WERI-Rb-1 (cell line): ENCODE measurements at regions not wholly inside any gene's neighbourhood (a gene's known extent, or its start where the extent isn't known, plus 50 kb on each side); places are given as distances from the start of the nearest gene placed in this dataset.

Experiments used
- DNase-seq: peaks from one replicate; pipeline ENCODE4 v3.0.0-alpha.2; 2020
- H3K27ac ChIP-seq: fragments of 250-450 bp; sonication (Bioruptor Pico); 2 replicates; pipeline ENCODE4 v1.5.1; 2020; ENCODE audit warnings: mild to moderate bottlenecking, moderate library complexity
- H3K27me3 ChIP-seq: fragments of 250-450 bp; sonication (Bioruptor Pico); 2 replicates; pipeline ENCODE4 v1.5.1; 2021; ENCODE audit warnings: mild to moderate bottlenecking, low read depth, moderate library complexity; ENCODE audit not compliant: insufficient read depth, severe bottlenecking
- H3K36me3 ChIP-seq: fragments of 250-450 bp; sonication (Bioruptor Pico); 2 replicates; pipeline ENCODE4 v1.5.1; 2020; ENCODE audit warnings: mild to moderate bottlenecking, moderate library complexity
- H3K4me3 ChIP-seq: 2 replicates; pipeline ENCODE4 v1.5.1; 2011; ENCODE audit warnings: low read depth, mild to moderate bottlenecking, control low read depth, low read length
- H3K9me3 ChIP-seq: fragments of 250-450 bp; sonication (Bioruptor Pico); 2 replicates; pipeline ENCODE4 v1.5.1; 2021; ENCODE audit warnings: mild to moderate bottlenecking, moderate library complexity; ENCODE audit not compliant: severe bottlenecking
- CTCF ChIP-seq: IDR thresholded peaks from 2 replicates; pipeline ENCODE4 v1.5.1; 2011; ENCODE audit warnings: low read depth, mild to moderate bottlenecking, control low read depth, inconsistent platforms, low read length

DNA sequence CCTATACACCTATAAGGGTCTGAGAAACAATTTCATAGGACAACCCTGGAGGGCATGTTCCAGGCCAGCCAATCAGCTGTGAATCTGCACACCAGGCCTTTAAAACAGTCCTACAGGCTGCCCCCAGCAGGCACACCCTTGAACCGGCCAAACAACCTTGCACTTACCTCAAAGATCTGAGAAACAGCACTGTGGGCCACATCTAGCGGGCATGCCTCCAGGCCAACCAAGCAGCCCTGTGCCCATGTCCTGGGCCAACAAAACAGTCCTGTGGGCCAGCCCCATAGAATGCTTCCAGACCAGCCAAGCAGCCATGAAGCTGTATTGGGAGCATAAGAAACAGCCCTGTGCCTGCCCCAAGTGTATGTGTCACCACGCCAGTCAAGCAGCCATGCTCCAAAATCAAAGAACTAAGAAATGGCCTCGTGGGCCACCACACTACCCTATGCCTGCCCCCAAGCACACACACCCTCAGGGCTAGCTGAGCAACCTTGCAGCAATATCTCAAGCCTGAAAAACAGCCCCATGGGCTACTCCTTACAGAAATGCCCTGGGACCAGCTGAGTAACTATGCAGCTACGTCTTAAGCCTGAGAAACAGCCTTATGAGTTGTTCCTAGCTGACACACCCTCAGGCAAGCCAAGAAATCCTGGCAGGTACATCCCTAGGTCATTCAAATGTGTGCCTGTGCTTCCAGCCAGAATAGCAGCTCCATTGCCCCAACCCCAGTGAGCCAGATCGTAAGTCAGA is 2243.8 kb upstream of the C9orf72 start:
- Histone ChIP-seq H3K4me3 (no peak overlapping the region), H3K36me3 (no peaks in the 10 kb centered on the region), H3K9me3 (peaks cover 2% of the 10 kb centered on the region), H3K27ac (no peak overlapping the region), H3K27me3 (no peaks in the 10 kb centered on the region)
- no peak for DNase-seq
- no peak for TF ChIP-seq CTCF

DNA sequence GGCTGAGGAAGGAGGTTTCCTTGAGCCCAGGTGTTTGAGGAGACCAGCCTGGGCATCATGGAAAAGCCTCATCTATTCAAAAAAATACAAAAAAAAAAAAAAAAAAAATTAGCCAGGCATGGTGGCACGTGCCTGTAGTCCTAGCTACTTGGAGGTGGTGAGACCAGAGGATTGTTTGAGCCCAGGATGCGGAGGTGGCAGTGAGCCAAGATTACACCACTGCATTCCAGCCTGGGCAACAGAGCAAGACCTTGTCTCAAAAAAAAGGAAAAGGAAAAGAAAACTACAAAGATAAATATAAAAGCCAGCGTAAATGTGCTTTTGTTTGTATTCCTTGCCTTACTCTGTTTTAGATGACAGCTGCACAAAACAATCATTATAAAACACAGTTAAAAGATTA is 2249.2 kb upstream of the C9orf72 start:
- H3K27ac ChIP-seq: no peak overlapping the region
- TF ChIP-seq CTCF: no peak
- no peak for DNase-seq
- H3K27me3 ChIP-seq: no peaks in the 10 kb centered on the region
- H3K4me3 ChIP-seq: no peak overlapping the region
- no peaks in the 10 kb centered on the region for H3K36me3 ChIP-seq
- no peaks in the 10 kb centered on the region for H3K9me3 ChIP-seq

DNA sequence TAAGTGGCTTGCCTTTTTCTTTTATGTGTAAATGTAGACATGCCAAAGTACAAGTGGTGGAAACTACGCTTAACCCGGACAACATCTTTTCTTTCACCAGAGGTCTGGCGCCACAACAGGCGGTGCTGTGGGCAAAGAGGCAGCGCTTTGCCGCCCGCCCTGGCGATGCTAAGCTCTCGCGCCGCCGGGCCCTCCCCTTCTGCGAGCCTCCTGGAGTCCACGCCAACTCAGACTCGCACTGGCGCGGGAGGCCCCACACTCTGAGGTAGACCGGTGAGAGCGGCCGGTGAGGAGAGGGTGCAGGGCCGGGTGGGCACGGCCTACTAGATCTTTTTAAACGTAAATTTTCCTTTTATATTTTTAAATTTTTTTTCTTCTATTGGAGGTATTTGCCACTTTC is 2253.1 kb upstream of the C9orf72 start:
- H3K27ac ChIP-seq: no peak overlapping the region
- DNase-seq: no peak
- no peaks in the 10 kb centered on the region for H3K36me3 ChIP-seq
- TF ChIP-seq CTCF: no peak
- H3K27me3 ChIP-seq: no peaks in the 10 kb centered on the region
- H3K9me3 ChIP-seq: no peaks in the 10 kb centered on the region
- no peak overlapping the region for H3K4me3 ChIP-seq

DNA sequence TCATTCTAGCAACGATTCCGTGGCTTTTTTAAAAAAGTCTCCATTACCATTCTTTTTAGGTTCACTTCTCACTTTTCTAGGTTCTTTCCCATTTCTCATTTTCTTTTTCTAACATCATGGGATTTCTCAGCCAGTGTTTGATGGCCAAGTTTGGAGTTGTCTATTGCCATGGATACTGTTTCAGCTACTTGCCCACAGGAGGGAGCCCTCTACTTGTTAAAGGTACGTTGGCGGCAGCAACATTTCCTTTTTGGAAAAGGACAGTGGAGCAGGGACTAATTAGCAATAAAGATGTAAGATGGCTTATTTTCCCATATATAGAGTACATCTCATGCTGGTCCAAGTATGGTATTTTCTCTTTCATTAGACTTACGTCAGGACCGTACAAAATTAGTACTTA is 2257.5 kb upstream of the C9orf72 start:
- no peaks in the 10 kb centered on the region for H3K36me3 ChIP-seq
- H3K4me3 ChIP-seq: no peak overlapping the region
- peak; percentile 59 for DNase-seq
- H3K9me3 ChIP-seq: no peaks in the 10 kb centered on the region
- H3K27ac ChIP-seq: no peak overlapping the region
- peak; percentile 61 for TF ChIP-seq CTCF
- H3K27me3 ChIP-seq: no peaks in the 10 kb centered on the region

DNA sequence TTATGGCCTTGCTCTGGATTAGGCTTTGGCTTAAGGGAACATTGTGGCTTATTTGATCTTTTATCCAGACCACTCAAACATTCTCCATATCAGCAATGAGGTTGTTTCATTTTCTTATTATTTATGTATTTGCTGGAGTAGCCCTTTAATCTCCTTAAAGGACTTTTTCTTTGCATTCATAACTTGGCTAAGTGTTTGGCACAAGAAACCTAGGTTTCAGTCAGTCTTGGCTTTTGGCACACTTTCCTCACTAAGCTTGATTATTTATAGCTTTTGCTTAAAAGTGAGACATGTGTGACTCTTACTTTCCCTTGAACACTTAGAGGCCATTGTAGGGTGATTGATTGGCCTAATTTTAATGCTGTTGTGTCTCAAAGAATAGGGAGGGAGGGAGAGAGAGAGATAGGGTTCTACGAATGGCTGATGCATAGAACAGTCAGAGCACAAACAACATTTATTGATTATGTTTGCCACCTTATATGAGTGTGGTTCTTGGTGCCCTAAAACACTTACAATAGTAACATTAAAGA is 2265.3 kb upstream of the C9orf72 start:
- Histone ChIP-seq H3K36me3 (no peaks in the 10 kb centered on the region), H3K27ac (no peak overlapping the region)
- DNase-seq: no peak

More for the DNA sequence above, 2265.3 kb upstream of the C9orf72 start:
- Histone ChIP-seq H3K27me3 (no peaks in the 10 kb centered on the region), H3K4me3 (no peak overlapping the region), H3K9me3 (no peaks in the 10 kb centered on the region)
- TF ChIP-seq CTCF: no peak
